HEK293 (cell line): ENCODE measurements at regions not wholly inside any gene's neighbourhood (a gene's known extent, or its start where the extent isn't known, plus 50 kb on each side); places are given as distances from the start of the nearest gene placed in this dataset.
"Not testable (repeated sequence)": the region's sequence is repeated elsewhere in the genome, so short reads cannot be mapped to it uniquely, and the experiment has no call there.

Experiments
- CTCF ChIA-PET: fragments of 350-600 bp; formaldehyde crosslinking; extraction: SDS; loops from one replicate; lab custom pipeline; 2021; ENCODE audit warnings: antibody characterized with exemption; lab: Yijun Ruan, JAX
- POLR2A ChIA-PET: fragments of 300-600 bp; formaldehyde crosslinking; extraction: SDS; loops from one replicate; lab custom pipeline; 2020; ENCODE audit warnings: antibody characterized with exemption, inconsistent platforms; lab: Yijun Ruan, JAX
- H3K27ac ChIP-seq: fragments of 200-500 bp; sonication (Bioruptor generic); 2 replicates; pipeline ENCODE4 v1.5.1; 2014; ENCODE audit warnings: low read depth, low read length, control low read depth, inconsistent platforms; ENCODE audit errors: extremely low read depth
- H3K36me3 ChIP-seq, 2 experiments: fragments of 200-500 bp in 1 of 2; sonication (Bioruptor generic) in 1 of 2; 1 replicate in 1 of 2; 2 replicates in 1 of 2; pipeline ENCODE4 v1.5.1; 2014 to 2017; ENCODE audit warnings: inconsistent platforms in 2 of 2, low read length in 2 of 2; ENCODE audit not compliant: control insufficient read depth in 2 of 2, insufficient read depth in 1 of 2
- H3K4me1 ChIP-seq: fragments of 200-500 bp; sonication (Bioruptor generic); 2 replicates; pipeline ENCODE4 v1.5.1; 2014; ENCODE audit warnings: mild to moderate bottlenecking, low read length, inconsistent platforms; ENCODE audit not compliant: control insufficient read depth, insufficient read depth
- H3K4me3 ChIP-seq: 2 replicates; pipeline ENCODE4 v1.5.1; 2011; ENCODE audit warnings: low read depth, mild to moderate bottlenecking, control low read depth, low read length, moderate library complexity
- H3K9me3 ChIP-seq: fragments of 200-500 bp; sonication (Bioruptor generic); 2 replicates; pipeline ENCODE4 v1.5.1; 2014; ENCODE audit warnings: low read depth, low read length, inconsistent platforms; ENCODE audit not compliant: control insufficient read depth, insufficient read depth
- ATF2 ChIP-seq: fragments of 450-650 bp; formaldehyde crosslinking; IDR thresholded peaks from 2 replicates; pipeline ENCODE4 v1.5.1; 2016; ENCODE audit warnings: missing biosample characterization, missing genetic modification characterization, low read depth
- GFI1B ChIP-seq: fragments of 450-650 bp; formaldehyde crosslinking; IDR thresholded peaks from 2 replicates; pipeline ENCODE4 v1.5.1; 2016; ENCODE audit warnings: missing biosample characterization, missing genetic modification characterization
- IKZF3 ChIP-seq: fragments of 450-650 bp; IDR thresholded peaks from 2 replicates; pipeline ENCODE4 v1.5.0; 2018; ENCODE audit warnings: missing biosample characterization, mild to moderate bottlenecking, missing genetic modification characterization, moderate library complexity
- KLF8 ChIP-seq: fragments of 450-650 bp; formaldehyde crosslinking; IDR thresholded peaks from 2 replicates; pipeline ENCODE4 v1.5.1; 2016; ENCODE audit warnings: missing biosample characterization, missing genetic modification characterization
- KLF9 ChIP-seq: fragments of 450-650 bp; formaldehyde crosslinking; IDR thresholded peaks from 2 replicates; pipeline ENCODE4 v1.5.1; 2016; ENCODE audit warnings: missing biosample characterization, missing genetic modification characterization, low read depth
- SCRT1 ChIP-seq: fragments of 450-650 bp; formaldehyde crosslinking; IDR thresholded peaks from 2 replicates; pipeline ENCODE4 v1.5.1; 2016; ENCODE audit warnings: missing biosample characterization, missing genetic modification characterization, borderline replicate concordance
- SP3 ChIP-seq: fragments of 450-650 bp; formaldehyde crosslinking; IDR thresholded peaks from 2 replicates; pipeline ENCODE4 v1.5.1; 2016; ENCODE audit warnings: missing biosample characterization, missing genetic modification characterization
- TRIM28 ChIP-seq: IDR thresholded peaks from 2 replicates; pipeline ENCODE4 v1.6.1; 2011; ENCODE audit warnings: low read length, control low read depth, borderline replicate concordance
- YY1 ChIP-seq: fragments of 450-650 bp; formaldehyde crosslinking; IDR thresholded peaks from 2 replicates; pipeline ENCODE4 v1.5.1; 2018; ENCODE audit warnings: missing biosample characterization, missing genetic modification characterization
- YY2 ChIP-seq: fragments of 450-650 bp; formaldehyde crosslinking; IDR thresholded peaks from 2 replicates; pipeline ENCODE4 v1.5.1; 2016; ENCODE audit warnings: missing biosample characterization, missing genetic modification characterization
- ZBTB10 ChIP-seq: fragments of 450-650 bp; formaldehyde crosslinking; IDR thresholded peaks from 2 replicates; pipeline ENCODE4 v1.5.1; 2016; ENCODE audit warnings: missing biosample characterization, missing genetic modification characterization
- ZBTB48 ChIP-seq: fragments of 450-650 bp; formaldehyde crosslinking; IDR thresholded peaks from 2 replicates; pipeline ENCODE4 v1.5.1; 2016; ENCODE audit warnings: missing biosample characterization, missing genetic modification characterization
- ZBTB6 ChIP-seq: fragments of 450-650 bp; formaldehyde crosslinking; IDR thresholded peaks from 2 replicates; pipeline ENCODE4 v1.5.1; 2017; ENCODE audit warnings: missing biosample characterization, missing genetic modification characterization
- ZNF146 ChIP-seq: fragments of 450-650 bp; formaldehyde crosslinking; IDR thresholded peaks from 2 replicates; pipeline ENCODE4 v1.5.1; 2016; ENCODE audit warnings: missing biosample characterization, missing genetic modification characterization
- ZNF157 ChIP-seq: fragments of 450-650 bp; formaldehyde crosslinking; IDR thresholded peaks from 2 replicates; pipeline ENCODE4 v1.5.1; 2016; ENCODE audit warnings: missing biosample characterization, missing genetic modification characterization
- ZNF2 ChIP-seq: fragments of 450-650 bp; formaldehyde crosslinking; IDR thresholded peaks from 2 replicates; pipeline ENCODE4 v1.5.1; 2016; ENCODE audit warnings: missing biosample characterization, missing genetic modification characterization
- ZNF214 ChIP-seq: fragments of 450-650 bp; formaldehyde crosslinking; IDR thresholded peaks from 2 replicates; pipeline ENCODE4 v1.5.1; 2017; ENCODE audit warnings: missing biosample characterization, mild to moderate bottlenecking, missing genetic modification characterization, borderline replicate concordance
- ZNF23 ChIP-seq: fragments of 450-650 bp; formaldehyde crosslinking; IDR thresholded peaks from 2 replicates; pipeline ENCODE4 v1.5.1; 2016; ENCODE audit warnings: missing biosample characterization, missing genetic modification characterization, borderline replicate concordance
- ZNF24 ChIP-seq: fragments of 450-650 bp; formaldehyde crosslinking; IDR thresholded peaks from 2 replicates; pipeline ENCODE4 v1.5.1; 2016; ENCODE audit warnings: missing biosample characterization, missing genetic modification characterization
- ZNF391 ChIP-seq: fragments of 450-650 bp; formaldehyde crosslinking; IDR thresholded peaks from 2 replicates; pipeline ENCODE4 v1.5.1; 2016; ENCODE audit warnings: low read depth, missing biosample characterization, missing genetic modification characterization, borderline replicate concordance
- ZNF426 ChIP-seq: fragments of 450-650 bp; formaldehyde crosslinking; IDR thresholded peaks from 2 replicates; pipeline ENCODE4 v1.5.1; 2017; ENCODE audit warnings: missing biosample characterization, missing genetic modification characterization, mild to moderate bottlenecking, inconsistent platforms, moderate library complexity
- ZNF571 ChIP-seq: fragments of 450-650 bp; formaldehyde crosslinking; IDR thresholded peaks from 2 replicates; pipeline ENCODE4 v1.5.0; 2017; ENCODE audit warnings: missing biosample characterization, missing genetic modification characterization
- ZNF664 ChIP-seq: fragments of 450-650 bp; formaldehyde crosslinking; IDR thresholded peaks from 2 replicates; pipeline ENCODE4 v1.5.1; 2016; ENCODE audit warnings: missing biosample characterization, missing genetic modification characterization
- TF ChIP-seq, protein P1 (sequence below): fragments of 450-650 bp; formaldehyde crosslinking; IDR thresholded peaks from 2 replicates; pipeline ENCODE4 v1.5.1; 2016; ENCODE audit warnings: missing biosample characterization, missing genetic modification characterization
- TF ChIP-seq, protein P2 (sequence below): fragments of 450-650 bp; formaldehyde crosslinking; IDR thresholded peaks from 2 replicates; pipeline ENCODE4 v1.5.1; 2017; ENCODE audit warnings: missing biosample characterization, mild to moderate bottlenecking, missing genetic modification characterization, moderate library complexity

DNA sequence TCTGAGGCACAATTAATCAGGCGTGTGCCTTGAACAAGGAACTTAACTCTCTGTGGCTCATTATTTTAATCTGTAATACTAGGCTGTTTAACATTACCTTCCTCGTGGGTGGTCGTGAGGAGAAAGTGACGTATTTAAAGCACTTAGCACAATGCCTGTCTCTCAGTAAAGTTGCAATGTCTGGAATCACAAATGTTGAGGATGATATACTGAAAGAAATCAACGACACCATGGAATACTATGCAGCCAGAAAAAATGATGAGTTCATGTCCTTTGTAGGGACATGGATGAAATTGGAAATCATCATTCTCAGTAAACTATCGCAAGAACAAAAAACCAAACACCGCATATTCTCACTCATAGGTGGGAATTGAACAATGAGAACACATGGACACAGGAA lies 1320.0 kb upstream of the TMEM132C start:
- TF ChIP-seq ZNF146 (tag by site-specific recombination): peak; percentile 43; the same call in 1 of the 2 replicates
- TF ChIP-seq, all 188 proteins: peak for 1; not testable (repeated sequence) for 187
- H3K4me3 ChIP-seq, H3K36me3 ChIP-seq, POLR2A ChIA-PET, H3K27ac ChIP-seq, H3K4me1 ChIP-seq, H3K9me3 ChIP-seq: not testable (repeated sequence)
- CTCF ChIA-PET: interaction anchor here (0.6 kb wide), 1 partner anchor 333 kb away, joined by 3 read pairs; no protein-coding TSS in a partner anchor

DNA sequence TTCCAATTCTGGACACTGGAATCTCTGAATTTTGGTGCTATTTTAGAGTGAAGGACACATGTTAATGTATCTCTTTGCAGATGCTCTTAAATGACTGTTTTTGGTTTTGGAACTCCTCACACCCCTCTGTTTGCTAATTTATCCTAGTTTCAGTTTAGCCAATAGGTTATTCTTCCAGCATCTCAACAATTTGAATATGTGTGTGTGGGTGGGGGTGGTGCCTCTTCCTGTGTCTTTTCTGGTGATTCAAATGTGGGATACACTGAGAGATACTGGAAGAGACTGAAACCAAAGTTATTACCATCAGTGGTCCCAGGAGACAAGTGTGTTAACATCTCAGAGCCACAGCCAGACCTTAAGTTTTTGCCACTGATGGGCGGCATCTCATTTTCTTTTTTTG lies 1317.4 kb upstream of the TMEM132C start:
- H3K36me3 ChIP-seq: no peaks in the 10 kb centered on the region
- H3K4me1 ChIP-seq: no peaks in the 10 kb centered on the region
- TF ChIP-seq ZNF571 (tag by site-specific recombination) (no peak), YY2 (tag by site-specific recombination) (no peak), ATF2 (no peak), ZBTB6 (no peak), TRIM28 (no peak), ZNF2 (no peak), KLF9 (tag by site-specific recombination) (no peak), ZNF157 (tag by site-specific recombination) (no peak)
- TF ChIP-seq, all 188 proteins: peak for 0
- Histone ChIP-seq H3K4me3 (no peak overlapping the region), H3K27ac (no peak overlapping the region), H3K9me3 (no peaks in the 10 kb centered on the region)
- CTCF ChIA-PET: interaction anchor here (0.6 kb wide), 1 partner anchor 15 kb away, joined by 3 read pairs; no protein-coding TSS in a partner anchor
- POLR2A ChIA-PET: no interaction called here

DNA sequence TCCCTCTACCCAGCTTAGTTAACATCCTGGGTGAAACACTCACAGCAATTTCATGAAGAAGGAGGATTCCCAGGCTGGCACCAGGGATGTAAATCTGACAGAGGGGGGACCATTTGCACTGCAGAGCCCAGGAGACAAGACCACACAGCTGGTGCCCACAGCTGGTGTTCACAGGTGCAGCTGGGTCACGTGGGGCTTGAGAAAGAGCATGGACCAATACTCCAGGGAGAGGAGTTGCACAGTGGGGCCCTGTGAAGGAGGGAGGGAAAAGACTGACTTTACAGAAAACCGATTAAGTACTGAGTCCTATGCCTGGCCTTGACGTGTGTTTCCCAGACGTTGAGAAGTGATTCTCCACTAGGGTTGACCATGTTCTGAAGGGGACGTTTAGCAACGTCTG lies 1316.7 kb upstream of the TMEM132C start:
- H3K9me3 ChIP-seq: no peaks in the 10 kb centered on the region
- CTCF ChIA-PET: interaction anchor here (0.6 kb wide), 1 partner anchor 16 kb away, joined by 3 read pairs; no protein-coding TSS in a partner anchor
- POLR2A ChIA-PET: no interaction called here
- H3K4me1 ChIP-seq: no peaks in the 10 kb centered on the region
- no peak overlapping the region for H3K4me3 ChIP-seq
- H3K36me3 ChIP-seq: no peaks in the 10 kb centered on the region
- H3K27ac ChIP-seq: no peak overlapping the region
- no peak for TF ChIP-seq ZNF426 (tag by site-specific recombination)
- no peak for TF ChIP-seq ZNF391 (tag by site-specific recombination)
- TF ChIP-seq SP3: no peak
- no peak for TF ChIP-seq ZBTB10 (tag by site-specific recombination)
- TF ChIP-seq ZNF214 (tag by site-specific recombination): no peak
- no peak for TF ChIP-seq IKZF3 (tag by site-specific recombination)
- TF ChIP-seq, protein P1, sequence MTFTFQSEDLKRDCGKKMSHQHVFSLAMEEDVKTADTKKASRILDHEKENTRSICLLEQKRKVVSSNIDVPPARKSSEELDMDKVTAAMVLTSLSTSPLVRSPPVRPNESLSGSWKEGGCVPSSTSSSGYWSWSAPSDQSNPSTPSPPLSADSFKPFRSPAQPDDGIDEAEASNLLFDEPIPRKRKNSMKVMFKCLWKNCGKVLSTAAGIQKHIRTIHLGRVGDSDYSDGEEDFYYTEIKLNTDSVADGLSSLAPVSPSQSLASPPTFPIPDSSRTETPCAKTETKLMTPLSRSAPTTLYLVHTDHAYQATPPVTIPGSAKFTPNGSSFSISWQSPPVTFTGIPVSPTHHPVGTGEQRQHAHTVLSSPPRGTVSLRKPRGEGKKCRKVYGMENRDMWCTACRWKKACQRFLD (tag by site-specific recombination): no peak
- no peak for TF ChIP-seq GFI1B (tag by site-specific recombination)
- no peak for TF ChIP-seq ZNF24 (tag by site-specific recombination)
- no peak for TF ChIP-seq SCRT1
- TF ChIP-seq KLF8 (tag by site-specific recombination): no peak
- TF ChIP-seq YY1: no peak
- TF ChIP-seq, protein P2, sequence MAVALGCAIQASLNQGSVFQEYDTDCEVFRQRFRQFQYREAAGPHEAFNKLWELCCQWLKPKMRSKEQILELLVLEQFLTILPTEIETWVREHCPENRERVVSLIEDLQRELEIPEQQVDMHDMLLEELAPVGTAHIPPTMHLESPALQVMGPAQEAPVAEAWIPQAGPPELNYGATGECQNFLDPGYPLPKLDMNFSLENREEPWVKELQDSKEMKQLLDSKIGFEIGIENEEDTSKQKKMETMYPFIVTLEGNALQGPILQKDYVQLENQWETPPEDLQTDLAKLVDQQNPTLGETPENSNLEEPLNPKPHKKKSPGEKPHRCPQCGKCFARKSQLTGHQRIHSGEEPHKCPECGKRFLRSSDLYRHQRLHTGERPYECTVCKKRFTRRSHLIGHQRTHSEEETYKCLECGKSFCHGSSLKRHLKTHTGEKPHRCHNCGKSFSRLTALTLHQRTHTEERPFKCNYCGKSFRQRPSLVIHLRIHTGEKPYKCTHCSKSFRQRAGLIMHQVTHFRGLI (tag by site-specific recombination): no peak
- no peak for TF ChIP-seq ZNF23
- no peak for TF ChIP-seq ZNF664 (tag by site-specific recombination)
- TF ChIP-seq ZBTB48: no peak
